NAMALWA (cell line): ENCODE measurements at regions not wholly inside any gene's neighbourhood (a gene's known extent, or its start where the extent isn't known, plus 50 kb on each side); places are given as distances from the start of the nearest gene placed in this dataset.
"Not testable (repeated sequence)": the region's sequence is repeated elsewhere in the genome, so short reads cannot be mapped to it uniquely, and the experiment has no call there.

Experiments used
- DNase-seq: peaks from one replicate; pipeline ENCODE4 v3.0.0-alpha.2; 2015; ENCODE audit warnings: low spot score

- DNase-seq: no peak
These were observed 545.9 kb upstream of the GCFC2 start for GRCh38 chr2:76256458-76257088.

GRCh38 chr2:76252704-76253103, 542.0 kb upstream of the GCFC2 start:
- no peak for DNase-seq

- peak; percentile 34 for DNase-seq
These were observed 540.6 kb upstream of the GCFC2 start for GRCh38 chr2:76251342-76251741.

- no peak for DNase-seq
These were observed 536.3 kb upstream of the GCFC2 start for GRCh38 chr2:76247006-76247405.

- no peak for DNase-seq
These were observed 501.6 kb upstream of the GCFC2 start for GRCh38 chr2:76211991-76212985.

GRCh38 chr2:76210551-76210950, 499.8 kb upstream of the GCFC2 start:
- DNase-seq: no peak

GRCh38 chr2:76204048-76204447, 493.3 kb upstream of the GCFC2 start:
- no peak for DNase-seq

GRCh38 chr2:76202866-76203265, 492.2 kb upstream of the GCFC2 start:
- no peak for DNase-seq

GRCh38 chr2:76197842-76198448, 487.2 kb upstream of the GCFC2 start:
- peak; percentile 85 for DNase-seq

- DNase-seq: no peak
These were observed 486.7 kb upstream of the GCFC2 start for GRCh38 chr2:76197428-76197827.

GRCh38 chr2:76194031-76194775, 483.5 kb upstream of the GCFC2 start:
- DNase-seq: no peak

GRCh38 chr2:76193089-76193488, 482.4 kb upstream of the GCFC2 start:
- no peak for DNase-seq

- DNase-seq: no peak
These were observed 477.8 kb upstream of the GCFC2 start for GRCh38 chr2:76188334-76189008.

- no peak for DNase-seq
These were observed 476.7 kb upstream of the GCFC2 start for GRCh38 chr2:76187415-76187814.

GRCh38 chr2:76180676-76181075, 470.0 kb upstream of the GCFC2 start:
- DNase-seq: no peak

- DNase-seq: no peak
These were observed 467.9 kb upstream of the GCFC2 start for GRCh38 chr2:76178610-76179009.

- no peak for DNase-seq
These were observed 464.6 kb upstream of the GCFC2 start for GRCh38 chr2:76175295-76175694.

GRCh38 chr2:76174505-76174904, 463.8 kb upstream of the GCFC2 start:
- DNase-seq: no peak

GRCh38 chr2:76173206-76173605, 462.5 kb upstream of the GCFC2 start:
- DNase-seq: not testable (repeated sequence)

- DNase-seq: not testable (repeated sequence)
These were observed 461.5 kb upstream of the GCFC2 start for GRCh38 chr2:76172154-76172595.

GRCh38 chr2:76170856-76171255, 460.1 kb upstream of the GCFC2 start:
- no peak for DNase-seq

- DNase-seq: no peak
These were observed 459.3 kb upstream of the GCFC2 start for GRCh38 chr2:76170009-76170384.
